ENCODE measurements at regions not wholly inside any gene's neighbourhood (a gene's known extent, or its start where the extent isn't known, plus 50 kb on each side); places are given as distances from the start of the nearest gene placed in this dataset.

GRCh38 chr2:23243073-23243659 is 141.8 kb upstream of the KLHL29 start:
- no peak for DNase-seq

- DNase-seq: no peak
Observed at GRCh38 chr2:23244617-23245016, 140.4 kb upstream of the KLHL29 start.

- DNase-seq: no peak
Observed at GRCh38 chr2:23246992-23247683, 137.8 kb upstream of the KLHL29 start.

- DNase-seq: no peak
Observed at GRCh38 chr2:23248667-23249066, 136.3 kb upstream of the KLHL29 start.

- DNase-seq: no peak
Observed at GRCh38 chr2:23249348-23249747, 135.6 kb upstream of the KLHL29 start.

GRCh38 chr2:23250371-23250770 is 134.6 kb upstream of the KLHL29 start:
- DNase-seq: no peak

GRCh38 chr2:23256643-23257042 is 128.3 kb upstream of the KLHL29 start:
- DNase-seq: no peak

- no peak for DNase-seq
Observed at GRCh38 chr2:23260621-23261020, 124.4 kb upstream of the KLHL29 start.

GRCh38 chr2:23268467-23269263 is 116.3 kb upstream of the KLHL29 start:
- DNase-seq: no peak

GRCh38 chr2:23269747-23270146 is 115.2 kb upstream of the KLHL29 start:
- DNase-seq: no peak

GRCh38 chr2:23270810-23271209 is 114.2 kb upstream of the KLHL29 start:
- DNase-seq: no peak

- DNase-seq: no peak
Observed at GRCh38 chr2:23271230-23271629, 113.7 kb upstream of the KLHL29 start.

- no peak for DNase-seq
Observed at GRCh38 chr2:23273786-23274185, 111.2 kb upstream of the KLHL29 start.

GRCh38 chr2:23280401-23280800 is 104.6 kb upstream of the KLHL29 start:
- DNase-seq: no peak

- no peak for DNase-seq
Observed at GRCh38 chr2:23283653-23284052, 101.3 kb upstream of the KLHL29 start.

- no peak for DNase-seq
Observed at GRCh38 chr2:23285091-23285800, 99.7 kb upstream of the KLHL29 start.

GRCh38 chr2:23286031-23286757 is 98.8 kb upstream of the KLHL29 start:
- no peak for DNase-seq

- DNase-seq: no peak
Observed at GRCh38 chr2:23286758-23287704, 97.9 kb upstream of the KLHL29 start.

GRCh38 chr2:23289671-23290070 is 95.3 kb upstream of the KLHL29 start:
- DNase-seq: no peak

- no peak for DNase-seq
Observed at GRCh38 chr2:23291239-23291638, 93.7 kb upstream of the KLHL29 start.

GRCh38 chr2:23292024-23292423 is 93.0 kb upstream of the KLHL29 start:
- DNase-seq: no peak

- no peak for DNase-seq
Observed at GRCh38 chr2:23293063-23293462, 91.9 kb upstream of the KLHL29 start.
